ENCODE measurements at regions not wholly inside any gene's neighbourhood (a gene's known extent, or its start where the extent isn't known, plus 50 kb on each side); places are given as distances from the start of the nearest gene placed in this dataset.

DNA sequence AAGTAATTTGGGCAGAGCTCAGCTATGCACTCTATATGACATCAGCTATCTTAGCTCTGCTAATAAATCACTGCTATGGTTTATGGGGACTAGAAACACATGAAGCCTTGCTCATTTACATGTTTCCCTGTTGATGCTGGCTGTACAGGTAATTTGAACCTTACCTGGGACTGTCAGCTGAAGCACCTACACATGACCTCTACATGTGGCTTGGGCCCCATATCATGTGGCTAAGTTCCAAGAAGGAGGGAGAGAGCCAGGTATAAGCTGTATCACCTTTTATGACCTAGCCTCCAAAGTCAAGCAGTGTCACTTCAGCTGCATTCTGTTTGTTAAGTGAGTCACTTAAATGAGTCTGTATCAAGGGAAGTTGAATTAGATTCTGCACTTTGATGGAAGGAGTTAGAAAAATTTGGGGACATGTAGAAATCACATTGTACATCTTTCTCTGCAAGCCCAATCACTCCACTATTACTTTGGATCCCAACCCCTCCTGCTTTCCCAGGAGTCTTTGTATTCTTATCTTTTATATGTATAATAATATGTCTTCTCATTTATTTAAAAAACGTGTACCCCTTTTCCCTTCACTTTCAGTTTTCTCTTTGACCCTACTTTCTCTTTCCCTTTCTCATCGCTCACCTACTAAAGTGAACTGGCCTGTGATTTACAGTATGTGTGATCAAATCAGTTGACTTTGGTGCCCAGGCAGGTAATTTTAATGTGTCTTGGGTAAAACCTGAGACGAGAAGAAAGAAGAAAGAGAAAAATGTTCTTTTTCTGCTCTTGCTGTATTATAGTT is 53.4 kb upstream of the PRKACB start:
- DNase-seq (ENCODE audit: low spot score) (no peak), ATAC-seq (no peak)
- Histone ChIP-seq H3F3A (replicated peaks; ENCODE audit: low read depth) (no peaks in the 10 kb centered on the region), H3K4me1 (ENCODE audit: insufficient read depth) (peaks cover 3% of the 10 kb centered on the region; the same call in 1 of the 2 replicates), H3K4me3 (no peak overlapping the region), H3K27ac (ENCODE audit: low read depth) (no peak overlapping the region), H3K9me2 (ENCODE audit: insufficient read depth) (no peaks in the 10 kb centered on the region; the same call in 1 of the 2 replicates), H3K79me2 (replicated peaks; ENCODE audit: insufficient read depth) (peaks cover 47% of the 10 kb centered on the region), H3K36me3 (ENCODE audit: insufficient read depth) (no peaks in the 10 kb centered on the region), H3K4me2 (no peak overlapping the region), H3K27me3 (ENCODE audit: insufficient read depth) (no peaks in the 10 kb centered on the region), H2AFZ (no peak overlapping the region), H4K20me1 (replicated peaks; ENCODE audit: insufficient read depth) (no peaks in the 10 kb centered on the region)
- H3K27me3 Mint-ChIP-seq (ENCODE audit: insufficient read depth, low read depth, poor library complexity) = peaks cover 3% of the 10 kb centered on the region
- H3K4me3 Mint-ChIP-seq = no peak overlapping the region
- no peaks in the 10 kb centered on the region for H3K4me1 Mint-ChIP-seq
- peaks cover 6% of the 10 kb centered on the region; the same call in 1 of the 3 replicates for H3K36me3 Mint-ChIP-seq (ENCODE audit: low read depth)
- no peaks in the 10 kb centered on the region for H3K9me3 Mint-ChIP-seq
- TF ChIP-seq JUNB (IDR thresholded peaks at IDR 0.05; ENCODE audit: unreplicated experiment) = no peak
- TF ChIP-seq CREB1 (CRISPR knock-in tag; IDR thresholded peaks at IDR 0.05; ENCODE audit: low read depth) = no peak
- no peak for TF ChIP-seq EZH2 (IDR thresholded peaks at IDR 0.05; ENCODE audit: low read depth, unreplicated experiment)
- TF ChIP-seq NANOG (IDR thresholded peaks at IDR 0.05; ENCODE audit: borderline replicate concordance) = no peak
- TF ChIP-seq, protein P1, sequence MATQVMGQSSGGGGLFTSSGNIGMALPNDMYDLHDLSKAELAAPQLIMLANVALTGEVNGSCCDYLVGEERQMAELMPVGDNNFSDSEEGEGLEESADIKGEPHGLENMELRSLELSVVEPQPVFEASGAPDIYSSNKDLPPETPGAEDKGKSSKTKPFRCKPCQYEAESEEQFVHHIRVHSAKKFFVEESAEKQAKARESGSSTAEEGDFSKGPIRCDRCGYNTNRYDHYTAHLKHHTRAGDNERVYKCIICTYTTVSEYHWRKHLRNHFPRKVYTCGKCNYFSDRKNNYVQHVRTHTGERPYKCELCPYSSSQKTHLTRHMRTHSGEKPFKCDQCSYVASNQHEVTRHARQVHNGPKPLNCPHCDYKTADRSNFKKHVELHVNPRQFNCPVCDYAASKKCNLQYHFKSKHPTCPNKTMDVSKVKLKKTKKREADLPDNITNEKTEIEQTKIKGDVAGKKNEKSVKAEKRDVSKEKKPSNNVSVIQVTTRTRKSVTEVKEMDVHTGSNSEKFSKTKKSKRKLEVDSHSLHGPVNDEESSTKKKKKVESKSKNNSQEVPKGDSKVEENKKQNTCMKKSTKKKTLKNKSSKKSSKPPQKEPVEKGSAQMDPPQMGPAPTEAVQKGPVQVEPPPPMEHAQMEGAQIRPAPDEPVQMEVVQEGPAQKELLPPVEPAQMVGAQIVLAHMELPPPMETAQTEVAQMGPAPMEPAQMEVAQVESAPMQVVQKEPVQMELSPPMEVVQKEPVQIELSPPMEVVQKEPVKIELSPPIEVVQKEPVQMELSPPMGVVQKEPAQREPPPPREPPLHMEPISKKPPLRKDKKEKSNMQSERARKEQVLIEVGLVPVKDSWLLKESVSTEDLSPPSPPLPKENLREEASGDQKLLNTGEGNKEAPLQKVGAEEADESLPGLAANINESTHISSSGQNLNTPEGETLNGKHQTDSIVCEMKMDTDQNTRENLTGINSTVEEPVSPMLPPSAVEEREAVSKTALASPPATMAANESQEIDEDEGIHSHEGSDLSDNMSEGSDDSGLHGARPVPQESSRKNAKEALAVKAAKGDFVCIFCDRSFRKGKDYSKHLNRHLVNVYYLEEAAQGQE (IDR thresholded peaks at IDR 0.05; ENCODE audit: unreplicated experiment) = no peak
- H3K27ac Mint-ChIP-seq = no peak overlapping the region

DNA sequence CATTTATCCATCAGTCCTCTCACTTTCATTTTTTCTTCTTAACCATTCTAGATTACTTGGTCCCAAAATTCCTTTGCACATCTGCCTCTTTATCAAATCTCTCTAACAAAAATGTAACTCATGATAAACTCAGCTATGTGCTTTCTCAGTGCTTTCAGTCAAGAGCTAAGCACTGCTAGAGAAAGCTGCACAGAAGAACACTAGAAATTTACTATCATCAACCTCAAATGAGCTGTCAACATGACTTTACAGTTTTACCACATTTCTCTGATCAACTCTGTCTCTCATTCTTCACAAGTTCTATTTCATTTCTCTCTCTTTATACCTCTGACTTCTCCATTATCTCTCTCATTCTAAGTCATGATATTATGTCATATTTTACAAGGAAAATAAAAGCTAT is 54.2 kb upstream of the PRKACB start:
- Histone ChIP-seq H3K36me3 (ENCODE audit: insufficient read depth) (no peaks in the 10 kb centered on the region), H3K4me1 (ENCODE audit: insufficient read depth) (peaks cover 3% of the 10 kb centered on the region; the same call in 1 of the 2 replicates), H3K79me2 (replicated peaks; ENCODE audit: insufficient read depth) (peaks cover 39% of the 10 kb centered on the region), H3F3A (replicated peaks; ENCODE audit: low read depth) (no peaks in the 10 kb centered on the region), H2AFZ (no peak overlapping the region), H3K27ac (ENCODE audit: low read depth) (no peak overlapping the region), H3K27me3 (ENCODE audit: insufficient read depth) (no peaks in the 10 kb centered on the region), H4K20me1 (replicated peaks; ENCODE audit: insufficient read depth) (no peaks in the 10 kb centered on the region), H3K4me2 (no peak overlapping the region), H3K4me3 (no peak overlapping the region), H3K9me2 (ENCODE audit: insufficient read depth) (no peaks in the 10 kb centered on the region; the same call in 1 of the 2 replicates)
- no peak for ATAC-seq
- H3K36me3 Mint-ChIP-seq (ENCODE audit: low read depth) = 0 out of 3 replicates have a peak, but pooled peaks cover under 1% of the 10 kb centered on the region
- no peak overlapping the region for H3K4me3 Mint-ChIP-seq
- peaks cover 3% of the 10 kb centered on the region for H3K27me3 Mint-ChIP-seq (ENCODE audit: insufficient read depth, low read depth, poor library complexity)
- no peak for DNase-seq (ENCODE audit: low spot score)
- H3K27ac Mint-ChIP-seq = no peak overlapping the region
- no peaks in the 10 kb centered on the region for H3K4me1 Mint-ChIP-seq
- H3K9me3 Mint-ChIP-seq = no peaks in the 10 kb centered on the region
- TF ChIP-seq ETS1 (IDR thresholded peaks at IDR 0.05) = no peak
- TF ChIP-seq POLR2AphosphoS5 (IDR thresholded peaks at IDR 0.05; ENCODE audit: low read depth) = no peak
- no peak for TF ChIP-seq ZNF462 (CRISPR knock-in tag; IDR thresholded peaks at IDR 0.05)
- no peak for TF ChIP-seq STAT1 (IDR thresholded peaks at IDR 0.05; ENCODE audit: unreplicated experiment)
